NB4 (cell line): ENCODE measurements at regions not wholly inside any gene's neighbourhood (a gene's known extent, or its start where the extent isn't known, plus 50 kb on each side); places are given as distances from the start of the nearest gene placed in this dataset.

ENCODE experiments used
- MYC ChIP-seq: IDR thresholded peaks from 2 replicates; pipeline ENCODE4 v1.6.1; 2011; ENCODE audit warnings: low read depth, low read length
- TF ChIP-seq, protein P1 (sequence below): IDR thresholded peaks from one replicate; pipeline ENCODE4 v1.5.1; 2012; ENCODE audit warnings: low read depth, low read length

DNA sequence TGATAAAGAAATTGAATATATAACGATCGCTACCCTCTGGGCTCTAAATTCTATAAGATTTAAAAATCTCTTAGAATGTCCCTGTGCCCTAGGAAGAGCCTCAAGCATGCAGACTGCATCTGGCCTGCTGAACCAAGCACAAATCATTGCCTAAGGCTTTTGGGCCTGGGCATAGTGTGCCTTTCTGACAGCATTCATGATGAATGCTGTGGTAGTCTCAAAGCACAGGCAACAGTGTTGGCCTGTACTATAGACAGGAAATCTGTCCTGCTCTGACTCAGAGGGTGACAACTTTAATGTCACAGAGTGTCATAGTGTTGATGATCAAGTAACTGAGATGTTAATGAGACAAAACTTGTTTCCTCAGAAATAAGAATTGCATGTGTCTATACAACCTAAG, 717.3 kb downstream of the STIM2 start:
- TF ChIP-seq, protein P1, sequence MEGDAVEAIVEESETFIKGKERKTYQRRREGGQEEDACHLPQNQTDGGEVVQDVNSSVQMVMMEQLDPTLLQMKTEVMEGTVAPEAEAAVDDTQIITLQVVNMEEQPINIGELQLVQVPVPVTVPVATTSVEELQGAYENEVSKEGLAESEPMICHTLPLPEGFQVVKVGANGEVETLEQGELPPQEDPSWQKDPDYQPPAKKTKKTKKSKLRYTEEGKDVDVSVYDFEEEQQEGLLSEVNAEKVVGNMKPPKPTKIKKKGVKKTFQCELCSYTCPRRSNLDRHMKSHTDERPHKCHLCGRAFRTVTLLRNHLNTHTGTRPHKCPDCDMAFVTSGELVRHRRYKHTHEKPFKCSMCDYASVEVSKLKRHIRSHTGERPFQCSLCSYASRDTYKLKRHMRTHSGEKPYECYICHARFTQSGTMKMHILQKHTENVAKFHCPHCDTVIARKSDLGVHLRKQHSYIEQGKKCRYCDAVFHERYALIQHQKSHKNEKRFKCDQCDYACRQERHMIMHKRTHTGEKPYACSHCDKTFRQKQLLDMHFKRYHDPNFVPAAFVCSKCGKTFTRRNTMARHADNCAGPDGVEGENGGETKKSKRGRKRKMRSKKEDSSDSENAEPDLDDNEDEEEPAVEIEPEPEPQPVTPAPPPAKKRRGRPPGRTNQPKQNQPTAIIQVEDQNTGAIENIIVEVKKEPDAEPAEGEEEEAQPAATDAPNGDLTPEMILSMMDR = no peak
- no peak for TF ChIP-seq MYC
